ACC112 (cell line): ENCODE measurements at regions not wholly inside any gene's neighbourhood (a gene's known extent, or its start where the extent isn't known, plus 50 kb on each side); places are given as distances from the start of the nearest gene placed in this dataset.

Experiments
- H2AFZ ChIP-seq: fragments of 200-600 bp; sonication (generic); one replicate; pipeline ENCODE4 v1.6.0; 2017; ENCODE audit warnings: antibody characterized with exemption, low read length; ENCODE audit not compliant: unreplicated experiment
- H3K27ac ChIP-seq: fragments of 200-600 bp; sonication (generic); 2 replicates; pipeline ENCODE4 v1.5.1; 2014; ENCODE audit warnings: low read depth, mild to moderate bottlenecking, antibody characterized with exemption, low read length, moderate library complexity
- H3K27me3 ChIP-seq: fragments of 200-600 bp; sonication (generic); 2 replicates; pipeline ENCODE4 v1.6.1; 2014; ENCODE audit warnings: mild to moderate bottlenecking, antibody characterized with exemption, low read length, moderate library complexity, mixed read lengths; ENCODE audit not compliant: insufficient read depth
- H3K36me3 ChIP-seq: fragments of 200-600 bp; sonication (generic); 2 replicates; pipeline ENCODE4 v1.6.1; 2016; ENCODE audit warnings: mild to moderate bottlenecking, antibody characterized with exemption, low read length, moderate library complexity, mixed read lengths; ENCODE audit not compliant: insufficient read depth
- H3K4me1 ChIP-seq: fragments of 200-600 bp; sonication (generic); one replicate; pipeline ENCODE4 v1.6.1; 2016; ENCODE audit warnings: low read length, mixed read lengths; ENCODE audit not compliant: insufficient read depth, unreplicated experiment, control insufficient read depth
- H3K4me3 ChIP-seq: fragments of 200-600 bp; sonication (generic); 2 replicates; pipeline ENCODE4 v1.5.1; 2014; ENCODE audit warnings: mild to moderate bottlenecking, low read depth, low read length
- H3K79me2 ChIP-seq: fragments of 200-600 bp; sonication (generic); one replicate; pipeline ENCODE4 v1.6.0; 2016; ENCODE audit warnings: low read length; ENCODE audit not compliant: control insufficient read depth, unreplicated experiment, insufficient read depth

- H2AFZ ChIP-seq = no peak overlapping the region
- no peaks in the 10 kb centered on the region for H3K36me3 ChIP-seq
- H3K4me3 ChIP-seq = no peak overlapping the region
- peaks cover 4% of the 10 kb centered on the region for H3K4me1 ChIP-seq
- no peak overlapping the region for H3K27ac ChIP-seq
- no peaks in the 10 kb centered on the region for H3K79me2 ChIP-seq
- no peaks in the 10 kb centered on the region for H3K27me3 ChIP-seq
Measured at GRCh38 chr6:112781241-112781640, 434.1 kb downstream of the RFPL4B start.

DNA sequence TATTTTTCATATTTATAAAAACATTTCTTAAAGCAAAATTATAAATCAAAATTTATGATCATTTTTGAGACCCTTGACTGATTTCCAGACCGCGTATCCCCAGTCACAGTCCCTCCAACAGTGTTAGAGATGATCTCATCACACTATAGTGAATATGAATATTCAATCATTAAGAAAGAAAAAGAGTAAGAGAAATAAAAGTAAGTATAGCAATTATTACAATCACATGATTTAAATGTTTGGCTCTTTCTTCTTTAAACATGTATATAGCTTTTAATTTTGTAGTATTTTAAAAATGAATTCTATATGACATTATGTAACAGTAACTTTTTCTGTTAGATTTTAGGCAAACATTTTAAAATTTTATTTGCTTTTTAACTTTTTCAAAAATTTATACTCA lies 438.3 kb downstream of the RFPL4B start:
- Histone ChIP-seq H3K79me2 (no peaks in the 10 kb centered on the region), H3K36me3 (no peaks in the 10 kb centered on the region), H2AFZ (no peak overlapping the region), H3K27ac (no peak overlapping the region), H3K4me1 (peaks cover 4% of the 10 kb centered on the region), H3K27me3 (no peaks in the 10 kb centered on the region), H3K4me3 (no peak overlapping the region)

- H3K79me2 ChIP-seq = no peaks in the 10 kb centered on the region
- H3K27me3 ChIP-seq = no peaks in the 10 kb centered on the region
- no peak overlapping the region for H3K4me3 ChIP-seq
- H2AFZ ChIP-seq = no peak overlapping the region
- no peaks in the 10 kb centered on the region for H3K36me3 ChIP-seq
- H3K27ac ChIP-seq = no peak overlapping the region
- no peaks in the 10 kb centered on the region for H3K4me1 ChIP-seq
Measured at GRCh38 chr6:112786801-112787200, 439.7 kb downstream of the RFPL4B start.

DNA sequence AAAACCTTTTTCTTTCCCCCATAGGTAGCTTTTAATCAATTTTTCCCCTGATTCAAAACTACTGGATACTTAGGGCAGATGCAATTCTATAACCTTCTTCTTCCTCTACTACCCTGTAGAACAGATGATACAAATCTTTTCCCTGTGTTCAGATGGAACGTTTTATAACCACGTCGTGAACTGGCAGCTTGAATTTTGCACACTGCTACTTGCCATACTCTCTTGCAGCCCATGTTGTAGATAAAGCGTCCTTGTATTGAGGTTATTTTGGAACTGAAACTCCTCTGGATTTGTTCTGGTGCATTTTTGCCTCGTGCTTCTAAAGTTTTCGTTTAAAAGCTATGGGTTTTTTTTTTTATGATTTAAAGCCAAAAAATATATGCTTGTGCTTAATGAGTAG lies 440.2 kb downstream of the RFPL4B start:
- Histone ChIP-seq H3K4me1 (no peaks in the 10 kb centered on the region), H3K36me3 (no peaks in the 10 kb centered on the region), H3K27ac (no peak overlapping the region), H3K27me3 (no peaks in the 10 kb centered on the region), H2AFZ (no peak overlapping the region), H3K79me2 (no peaks in the 10 kb centered on the region), H3K4me3 (no peak overlapping the region)

- Histone ChIP-seq H3K4me3 (no peak overlapping the region), H3K36me3 (no peaks in the 10 kb centered on the region), H3K4me1 (peaks cover 3% of the 10 kb centered on the region), H3K79me2 (no peaks in the 10 kb centered on the region), H3K27me3 (no peaks in the 10 kb centered on the region), H3K27ac (no peak overlapping the region), H2AFZ (no peak overlapping the region)
Measured at GRCh38 chr6:112795316-112795715, 448.2 kb downstream of the RFPL4B start.

DNA sequence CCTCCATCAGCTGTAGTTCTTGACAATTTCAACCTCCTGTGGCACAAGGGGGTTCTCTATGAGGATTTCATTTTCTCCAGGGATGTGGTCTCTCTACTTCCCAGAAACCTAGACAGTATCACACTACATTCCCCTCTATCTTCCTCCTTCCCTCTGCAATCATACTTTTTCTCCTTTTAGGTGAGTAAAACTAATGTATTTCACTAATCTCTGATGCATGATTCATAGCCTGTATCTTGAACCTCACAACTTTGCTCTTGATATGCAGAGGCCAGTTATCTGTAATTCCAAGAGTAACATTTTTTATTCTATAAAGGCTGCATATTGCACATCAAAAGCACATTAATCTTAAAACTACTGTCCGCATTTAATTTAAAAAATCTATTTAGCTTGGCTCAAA lies 449.6 kb downstream of the RFPL4B start:
- no peaks in the 10 kb centered on the region for H3K27me3 ChIP-seq
- H3K27ac ChIP-seq = no peak overlapping the region
- no peak overlapping the region for H3K4me3 ChIP-seq
- H3K4me1 ChIP-seq = peaks cover 12% of the 10 kb centered on the region
- H3K36me3 ChIP-seq = no peaks in the 10 kb centered on the region
- no peaks in the 10 kb centered on the region for H3K79me2 ChIP-seq
- H2AFZ ChIP-seq = no peak overlapping the region

- H3K4me1 ChIP-seq = peaks cover 19% of the 10 kb centered on the region
- no peaks in the 10 kb centered on the region for H3K27me3 ChIP-seq
- no peaks in the 10 kb centered on the region for H3K36me3 ChIP-seq
- H3K79me2 ChIP-seq = no peaks in the 10 kb centered on the region
- no peak overlapping the region for H3K27ac ChIP-seq
- peak overlapping the region; percentile 9 for H2AFZ ChIP-seq
- no peak overlapping the region for H3K4me3 ChIP-seq
Measured at GRCh38 chr6:112799889-112800288, 452.8 kb downstream of the RFPL4B start.

DNA sequence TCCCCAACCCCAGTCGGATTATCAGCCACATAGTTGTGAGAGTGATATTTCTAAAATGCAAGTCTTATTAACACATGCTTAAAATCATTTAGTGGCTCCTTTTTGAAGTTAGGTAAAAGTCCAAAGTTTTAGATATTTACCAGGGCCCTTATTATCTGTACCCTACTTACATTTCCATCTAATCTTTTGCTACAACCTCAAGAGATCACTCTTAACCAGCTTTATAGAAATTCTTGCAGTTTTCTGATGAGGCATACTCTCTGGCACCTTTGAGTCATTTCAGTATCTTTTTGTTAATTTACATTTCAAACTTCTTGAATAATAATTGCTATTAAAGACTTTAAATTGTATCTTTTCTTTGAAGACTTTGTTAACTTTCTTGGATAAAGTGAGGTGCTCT lies 453.3 kb downstream of the RFPL4B start:
- Histone ChIP-seq H3K27ac (no peak overlapping the region), H3K4me1 (peaks cover 19% of the 10 kb centered on the region), H3K79me2 (no peaks in the 10 kb centered on the region)

DNA sequence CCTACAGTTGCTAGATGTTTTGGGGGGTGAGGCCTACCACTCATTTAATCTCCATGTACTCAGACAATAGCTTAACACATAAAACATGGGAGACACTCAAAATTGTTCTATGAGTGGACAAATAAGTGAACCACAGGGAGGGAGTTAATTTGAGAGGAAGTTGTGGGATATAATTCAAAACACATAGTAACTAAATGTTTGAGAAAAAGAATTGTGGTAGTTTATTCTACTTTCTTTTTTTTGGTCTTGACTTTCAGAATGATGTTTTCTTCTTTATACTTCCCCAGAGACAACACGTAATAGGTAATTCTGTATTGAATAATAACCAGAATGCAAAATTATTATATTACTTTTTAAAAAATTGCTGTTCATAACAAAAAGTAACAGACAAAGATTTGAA lies 453.8 kb downstream of the RFPL4B start:
- H3K27me3 ChIP-seq = no peaks in the 10 kb centered on the region
- H3K4me1 ChIP-seq = peaks cover 23% of the 10 kb centered on the region
- no peak overlapping the region for H3K27ac ChIP-seq
- no peak overlapping the region for H3K4me3 ChIP-seq
- H2AFZ ChIP-seq = peak overlapping the region; percentile 9
- H3K36me3 ChIP-seq = no peaks in the 10 kb centered on the region
- H3K79me2 ChIP-seq = no peaks in the 10 kb centered on the region

More for the DNA sequence above, 453.3 kb downstream of the RFPL4B start:
- Histone ChIP-seq H3K36me3 (no peaks in the 10 kb centered on the region), H2AFZ (peak overlapping the region; percentile 9), H3K27me3 (no peaks in the 10 kb centered on the region), H3K4me3 (no peak overlapping the region)

DNA sequence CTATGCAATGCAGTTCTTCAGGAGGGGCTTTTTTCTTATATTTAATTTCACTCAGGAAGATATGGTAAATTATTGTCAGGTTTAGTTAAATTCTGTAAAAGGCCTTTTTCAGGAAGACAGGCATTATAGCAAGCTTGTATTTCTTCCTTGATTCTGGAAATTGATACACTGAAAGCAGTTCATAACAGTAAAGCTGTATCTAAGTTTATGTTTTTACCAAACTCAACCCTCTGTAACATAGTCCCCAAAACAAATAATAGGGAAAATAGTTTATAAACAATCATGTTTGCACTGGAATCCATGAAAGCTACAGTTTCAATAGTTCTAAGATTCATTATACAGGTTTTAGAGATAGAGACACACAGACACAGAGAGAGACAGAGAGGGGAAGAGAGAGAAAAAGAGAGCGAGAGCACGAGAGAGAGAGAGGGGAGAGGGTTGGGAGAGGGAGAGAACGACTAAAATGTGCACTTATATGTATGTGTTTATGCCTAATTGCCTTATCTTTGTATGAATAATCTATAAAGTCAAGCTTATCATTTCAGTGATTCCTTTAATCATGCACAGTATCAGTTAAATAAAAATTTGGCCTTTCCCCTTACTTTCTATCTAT lies 454.4 kb downstream of the RFPL4B start:
- H3K79me2 ChIP-seq = no peaks in the 10 kb centered on the region
- H3K27me3 ChIP-seq = no peaks in the 10 kb centered on the region
- peak overlapping the region; percentile 71 for H2AFZ ChIP-seq
- peak overlapping the region; percentile 69 for H3K27ac ChIP-seq
- peaks cover 28% of the 10 kb centered on the region for H3K4me1 ChIP-seq
- H3K36me3 ChIP-seq = no peaks in the 10 kb centered on the region
- H3K4me3 ChIP-seq = peak overlapping the region; percentile 22; the same call in 1 of the 2 replicates

DNA sequence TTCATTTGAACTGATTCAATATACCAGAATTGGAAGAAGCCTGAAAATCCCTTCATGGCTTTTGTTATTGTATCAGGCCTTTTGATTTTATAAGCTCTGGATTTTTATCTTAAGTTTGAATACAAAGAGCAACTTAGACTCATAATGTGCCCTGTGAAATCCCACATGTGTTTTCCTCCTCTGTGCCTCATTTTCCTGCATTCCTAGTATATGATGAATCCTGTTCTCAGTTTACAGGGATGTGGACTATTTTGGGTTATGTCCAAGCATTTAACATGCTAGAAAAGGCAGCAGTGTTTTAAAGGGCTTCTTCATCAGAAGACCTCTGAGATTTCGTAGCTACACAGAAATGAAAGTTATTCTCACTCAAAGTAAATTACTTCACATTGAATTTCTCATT lies 455.0 kb downstream of the RFPL4B start:
- H3K4me3 ChIP-seq = peak overlapping the region; percentile 22
- no peaks in the 10 kb centered on the region for H3K27me3 ChIP-seq
- peaks cover 29% of the 10 kb centered on the region for H3K4me1 ChIP-seq
- H2AFZ ChIP-seq = peak overlapping the region; percentile 71
- H3K79me2 ChIP-seq = no peaks in the 10 kb centered on the region
- peak overlapping the region; percentile 69 for H3K27ac ChIP-seq
- no peaks in the 10 kb centered on the region for H3K36me3 ChIP-seq
